Uterus (tissue), 2 donors: ENCODE measurements at regions not wholly inside any gene's neighbourhood (a gene's known extent, or its start where the extent isn't known, plus 50 kb on each side); places are given as distances from the start of the nearest gene placed in this dataset.

Experiments
- CTCF ChIP-seq, 4 experiments: fragments of 200-600 bp in 2 of 4; fragments of 450-650 bp in 2 of 4; sonication (generic) in 2 of 4; IDR thresholded peaks; one replicate each; pipeline ENCODE4 v1.5.1; 2016 to 2019; ENCODE audit warnings: antibody characterized with exemption in 4 of 4, mild to moderate bottlenecking in 2 of 4, moderate library complexity in 1 of 4
- POLR2A ChIP-seq, 2 donors: fragments of 450-650 bp; IDR thresholded peaks; one replicate each; pipeline ENCODE4 v1.6.1; 2016; ENCODE audit warnings: antibody characterized with exemption in 2 of 2, mild to moderate bottlenecking in 1 of 2, moderate library complexity in 1 of 2

- TF ChIP-seq CTCF (IDR thresholded peaks at IDR 0.05) (no peak), POLR2A (IDR thresholded peaks at IDR 0.05) (no peak)
These were observed 135.7 kb downstream of the MBL2 start for GRCh38 chr10:52636874-52637273.
